ENCODE measurements at regions not wholly inside any gene's neighbourhood (a gene's known extent, or its start where the extent isn't known, plus 50 kb on each side); places are given as distances from the start of the nearest gene placed in this dataset.
"Not testable (repeated sequence)": the region's sequence is repeated elsewhere in the genome, so short reads cannot be mapped to it uniquely, and the experiment has no call there.

DNA sequence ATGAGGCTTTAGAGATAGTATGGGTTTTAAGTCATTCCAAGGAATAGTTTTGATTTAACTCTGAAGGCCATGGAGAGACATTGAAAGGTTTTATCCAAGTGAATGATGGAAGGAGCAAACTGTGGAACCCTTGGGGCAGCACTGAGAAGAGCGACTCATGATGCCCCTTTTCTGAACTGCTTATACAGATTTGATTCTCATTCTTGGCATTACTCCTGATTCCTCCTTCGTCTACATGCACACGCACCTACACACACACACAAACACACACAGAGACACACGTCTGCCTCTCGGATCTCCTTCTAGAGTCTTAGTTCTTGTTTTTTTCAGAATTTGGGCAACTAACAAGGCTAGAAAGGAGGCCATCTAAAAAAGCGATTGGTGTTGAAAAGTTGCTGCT lies 94.1 kb upstream of the TPTE start:
- TF ChIP-seq, protein P1, sequence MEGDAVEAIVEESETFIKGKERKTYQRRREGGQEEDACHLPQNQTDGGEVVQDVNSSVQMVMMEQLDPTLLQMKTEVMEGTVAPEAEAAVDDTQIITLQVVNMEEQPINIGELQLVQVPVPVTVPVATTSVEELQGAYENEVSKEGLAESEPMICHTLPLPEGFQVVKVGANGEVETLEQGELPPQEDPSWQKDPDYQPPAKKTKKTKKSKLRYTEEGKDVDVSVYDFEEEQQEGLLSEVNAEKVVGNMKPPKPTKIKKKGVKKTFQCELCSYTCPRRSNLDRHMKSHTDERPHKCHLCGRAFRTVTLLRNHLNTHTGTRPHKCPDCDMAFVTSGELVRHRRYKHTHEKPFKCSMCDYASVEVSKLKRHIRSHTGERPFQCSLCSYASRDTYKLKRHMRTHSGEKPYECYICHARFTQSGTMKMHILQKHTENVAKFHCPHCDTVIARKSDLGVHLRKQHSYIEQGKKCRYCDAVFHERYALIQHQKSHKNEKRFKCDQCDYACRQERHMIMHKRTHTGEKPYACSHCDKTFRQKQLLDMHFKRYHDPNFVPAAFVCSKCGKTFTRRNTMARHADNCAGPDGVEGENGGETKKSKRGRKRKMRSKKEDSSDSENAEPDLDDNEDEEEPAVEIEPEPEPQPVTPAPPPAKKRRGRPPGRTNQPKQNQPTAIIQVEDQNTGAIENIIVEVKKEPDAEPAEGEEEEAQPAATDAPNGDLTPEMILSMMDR (conservative IDR thresholded peaks at IDR 0.05; ENCODE audit: low read depth, low read length) = not testable (repeated sequence)
- not testable (repeated sequence) for TF ChIP-seq USF2 (IDR thresholded peaks at IDR 0.05; ENCODE audit: low read depth, low read length); MXI1 (IDR thresholded peaks at IDR 0.05; ENCODE audit: borderline replicate concordance, low read depth, low read length); POLR2A (IDR thresholded peaks at IDR 0.05; ENCODE audit: low read depth, low read length); MAZ (IDR thresholded peaks at IDR 0.05; ENCODE audit: borderline replicate concordance, low read depth, low read length); FOS (IDR thresholded peaks at IDR 0.05; ENCODE audit: low read depth, low read length); CEBPB (IDR thresholded peaks at IDR 0.05; ENCODE audit: low read depth, low read length); RAD21 (IDR thresholded peaks at IDR 0.05; ENCODE audit: low read length)

All from IMR-90 (cell line).